A549 (cell line): ENCODE measurements at regions not wholly inside any gene's neighbourhood (a gene's known extent, or its start where the extent isn't known, plus 50 kb on each side); places are given as distances from the start of the nearest gene placed in this dataset.

Experiments used
- CTCF ChIP-seq: fragments of >200 bp; sonication (Bioruptor Twin); formaldehyde crosslinking; IDR thresholded peaks from 3 replicates; pipeline ENCODE4 v1.5.1; 2016
- EP300 ChIP-seq, 2 experiments: fragments of >200 bp; sonication (Bioruptor Twin); formaldehyde crosslinking; IDR thresholded peaks; 2 replicates in 1 of 2; 3 replicates in 1 of 2; pipeline ENCODE4 v1.6.1; 2016 to 2017
- RAD21 ChIP-seq, 2 experiments: fragments of >200 bp in 1 of 2; sonication (Bioruptor Twin) in 1 of 2; formaldehyde crosslinking in 1 of 2; IDR thresholded peaks in 1 of 2; conservative IDR thresholded peaks in 1 of 2; 2 replicates in 1 of 2; 3 replicates in 1 of 2; pipeline ENCODE4 v1.6.1; 2012 to 2018; ENCODE audit warnings: inconsistent platforms in 1 of 2
- RFX5 ChIP-seq: fragments of 450-650 bp; IDR thresholded peaks from 2 replicates; pipeline ENCODE4 v1.7.1; 2014; ENCODE audit warnings: antibody characterized with exemption, mild to moderate bottlenecking, moderate library complexity

- TF ChIP-seq RAD21 (conservative IDR thresholded peaks at IDR 0.05 in 1 of 2, IDR thresholded peaks at IDR 0.05 in 1 of 2) (no peak), EP300 (IDR thresholded peaks at IDR 0.05) (no peak), CTCF (no peak), RFX5 (no peak)
Observed at GRCh38 chr15:66955871-66956585, 109.4 kb upstream of the SMAD3 start.
